GM08714 (cell line): ENCODE measurements at regions not wholly inside any gene's neighbourhood (a gene's known extent, or its start where the extent isn't known, plus 50 kb on each side); places are given as distances from the start of the nearest gene placed in this dataset.
"Not testable (repeated sequence)": the region's sequence is repeated elsewhere in the genome, so short reads cannot be mapped to it uniquely, and the experiment has no call there.

Source experiments
- H3K4me3 ChIP-seq: fragments of 200-500 bp; sonication (Bioruptor generic); 2 replicates; pipeline ENCODE4 v1.5.1; 2014; ENCODE audit warnings: mild to moderate bottlenecking, low read length, inconsistent platforms
- ZNF274 ChIP-seq: IDR thresholded peaks from 2 replicates; pipeline ENCODE4 v1.6.1; 2012; ENCODE audit warnings: mild to moderate bottlenecking, low read depth, low read length

GRCh38 chr12:72937486-72937885, 665.3 kb downstream of the TRHDE start:
- no peak for TF ChIP-seq ZNF274
- no peak overlapping the region for H3K4me3 ChIP-seq

- no peak overlapping the region for H3K4me3 ChIP-seq
- TF ChIP-seq ZNF274, result no peak
Measured at GRCh38 chr12:72957454-72957853, 685.3 kb downstream of the TRHDE start.

GRCh38 chr12:72966684-72967083, 694.5 kb downstream of the TRHDE start:
- no peak for TF ChIP-seq ZNF274
- H3K4me3 ChIP-seq, result no peak overlapping the region

DNA sequence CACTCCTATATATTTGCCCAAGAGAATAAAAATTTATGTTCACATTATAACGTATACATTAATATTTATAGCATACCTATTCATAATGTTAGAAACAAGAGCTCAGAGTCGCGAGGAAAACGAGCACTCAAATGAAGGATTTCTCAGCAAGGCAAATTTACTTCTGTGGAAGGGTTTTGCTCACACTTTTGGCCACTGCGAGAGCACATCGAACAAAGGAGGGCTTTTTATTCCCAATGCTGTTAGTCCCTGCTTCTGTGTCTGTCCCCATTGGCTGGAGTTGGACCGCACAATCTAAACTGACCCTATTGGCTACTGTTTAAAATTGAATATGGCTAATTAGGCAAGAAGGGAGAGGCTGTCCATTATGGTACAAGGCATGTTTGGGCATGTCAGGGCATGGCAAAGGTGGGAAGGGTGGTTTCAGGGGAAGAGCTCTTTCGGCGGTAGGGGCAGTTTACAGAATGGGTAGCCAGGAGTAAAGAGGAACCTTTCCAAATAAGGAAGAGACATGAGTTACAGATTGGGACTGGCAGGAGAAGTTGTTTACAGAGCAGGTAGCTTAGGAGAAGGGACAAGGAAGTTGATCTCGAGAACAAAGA, 702.9 kb downstream of the TRHDE start:
- TF ChIP-seq ZNF274, result no peak
- H3K4me3 ChIP-seq, result no peak overlapping the region

GRCh38 chr12:72978999-72979398, 706.8 kb downstream of the TRHDE start:
- no peak for TF ChIP-seq ZNF274
- H3K4me3 ChIP-seq, result no peak overlapping the region

- no peak overlapping the region for H3K4me3 ChIP-seq
- no peak for TF ChIP-seq ZNF274
Measured at GRCh38 chr12:72982356-72982755, 710.2 kb downstream of the TRHDE start.

GRCh38 chr12:72986963-72987362, 714.8 kb downstream of the TRHDE start:
- no peak overlapping the region for H3K4me3 ChIP-seq
- no peak for TF ChIP-seq ZNF274

- H3K4me3 ChIP-seq, result no peak overlapping the region
- no peak for TF ChIP-seq ZNF274
Measured at GRCh38 chr12:72989458-72989947, 717.3 kb downstream of the TRHDE start.

GRCh38 chr12:72995029-72995428, 722.9 kb downstream of the TRHDE start:
- not testable (repeated sequence) for H3K4me3 ChIP-seq

DNA sequence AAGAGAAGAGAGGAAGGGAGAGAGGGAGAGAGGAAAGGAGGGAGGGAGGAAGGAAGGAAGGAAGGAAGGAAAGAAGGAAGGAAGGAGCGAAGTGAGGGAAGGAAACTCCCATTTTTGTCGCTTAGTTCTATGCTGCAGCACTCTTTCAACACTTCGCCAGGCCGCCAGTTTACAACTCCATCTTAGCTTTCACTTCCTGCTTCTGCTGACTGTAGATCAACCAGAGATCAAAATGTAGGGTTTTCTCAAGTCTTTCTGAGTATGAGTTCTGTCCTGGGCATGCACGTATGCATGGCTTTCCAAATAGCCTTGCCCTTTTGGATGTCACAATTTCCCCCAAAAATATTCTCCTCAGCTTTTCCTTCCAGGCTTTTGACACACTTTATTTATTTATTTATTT, 723.4 kb downstream of the TRHDE start:
- no peak overlapping the region for H3K4me3 ChIP-seq
- TF ChIP-seq ZNF274, result no peak

- H3K4me3 ChIP-seq, result not testable (repeated sequence)
Measured at GRCh38 chr12:73001806-73002205, 729.6 kb downstream of the TRHDE start.

GRCh38 chr12:73002504-73002903, 730.3 kb downstream of the TRHDE start:
- not testable (repeated sequence) for H3K4me3 ChIP-seq

GRCh38 chr12:73009138-73009834, 737.1 kb downstream of the TRHDE start:
- not testable (repeated sequence) for H3K4me3 ChIP-seq

GRCh38 chr12:73017981-73018380, 745.8 kb downstream of the TRHDE start:
- no peak overlapping the region for H3K4me3 ChIP-seq
- TF ChIP-seq ZNF274, result no peak

GRCh38 chr12:73053893-73054292, 781.7 kb downstream of the TRHDE start:
- TF ChIP-seq ZNF274, result no peak
- no peak overlapping the region for H3K4me3 ChIP-seq

GRCh38 chr12:73057428-73057827, 785.3 kb downstream of the TRHDE start:
- TF ChIP-seq ZNF274, result no peak

More at GRCh38 chr12:73057428-73057827, 785.3 kb downstream of the TRHDE start:
- no peak overlapping the region for H3K4me3 ChIP-seq
